Astrocyte of the cerebellum (primary cell): ENCODE measurements at regions not wholly inside any gene's neighbourhood (a gene's known extent, or its start where the extent isn't known, plus 50 kb on each side); places are given as distances from the start of the nearest gene placed in this dataset.
"Not testable (repeated sequence)": the region's sequence is repeated elsewhere in the genome, so short reads cannot be mapped to it uniquely, and the experiment has no call there.

Experiments
- DNase-seq: peaks from one replicate; pipeline ENCODE4 v3.0.0-alpha.2; 2011; ENCODE audit warnings: low read depth
- H3K4me3 ChIP-seq: 2 replicates; pipeline ENCODE4 v1.5.1; 2011; ENCODE audit warnings: mild to moderate bottlenecking, low read depth, low read length, moderate library complexity
- in situ Hi-C: cut with HindIII; loops from 2 replicates; pipeline ENCODE4 v1.10.0; 2017; ENCODE audit warnings: low sequenced_read_pairs
- TF ChIP-seq, protein P1 (sequence below): IDR thresholded peaks from 2 replicates; pipeline ENCODE4 v1.5.1; 2012; ENCODE audit warnings: low read length, low read depth, moderate library complexity, mild to moderate bottlenecking; ENCODE audit errors: missing control alignments

DNA sequence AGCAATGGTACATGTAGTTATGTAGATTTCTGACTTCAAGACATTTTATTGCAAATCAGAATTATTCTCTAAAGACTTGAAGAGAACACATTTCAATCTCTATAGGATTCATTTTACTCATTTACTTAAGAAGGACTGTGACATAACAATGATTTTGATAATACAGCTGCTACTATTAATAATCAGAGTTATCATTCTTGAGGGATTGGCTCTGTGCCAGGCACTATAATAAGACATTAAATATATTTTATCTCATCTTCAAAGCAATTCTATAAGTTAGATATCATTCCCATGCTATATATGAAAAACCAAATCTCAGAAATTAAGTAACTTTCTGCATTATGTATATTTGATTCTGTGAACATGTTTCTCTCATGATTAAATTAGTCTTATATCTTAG, 103.7 kb upstream of the CALCR start:
- in situ Hi-C loops, result no loop called here
- TF ChIP-seq, protein P1, sequence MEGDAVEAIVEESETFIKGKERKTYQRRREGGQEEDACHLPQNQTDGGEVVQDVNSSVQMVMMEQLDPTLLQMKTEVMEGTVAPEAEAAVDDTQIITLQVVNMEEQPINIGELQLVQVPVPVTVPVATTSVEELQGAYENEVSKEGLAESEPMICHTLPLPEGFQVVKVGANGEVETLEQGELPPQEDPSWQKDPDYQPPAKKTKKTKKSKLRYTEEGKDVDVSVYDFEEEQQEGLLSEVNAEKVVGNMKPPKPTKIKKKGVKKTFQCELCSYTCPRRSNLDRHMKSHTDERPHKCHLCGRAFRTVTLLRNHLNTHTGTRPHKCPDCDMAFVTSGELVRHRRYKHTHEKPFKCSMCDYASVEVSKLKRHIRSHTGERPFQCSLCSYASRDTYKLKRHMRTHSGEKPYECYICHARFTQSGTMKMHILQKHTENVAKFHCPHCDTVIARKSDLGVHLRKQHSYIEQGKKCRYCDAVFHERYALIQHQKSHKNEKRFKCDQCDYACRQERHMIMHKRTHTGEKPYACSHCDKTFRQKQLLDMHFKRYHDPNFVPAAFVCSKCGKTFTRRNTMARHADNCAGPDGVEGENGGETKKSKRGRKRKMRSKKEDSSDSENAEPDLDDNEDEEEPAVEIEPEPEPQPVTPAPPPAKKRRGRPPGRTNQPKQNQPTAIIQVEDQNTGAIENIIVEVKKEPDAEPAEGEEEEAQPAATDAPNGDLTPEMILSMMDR, result no peak
- no peak overlapping the region for H3K4me3 ChIP-seq
- no peak for DNase-seq

DNA sequence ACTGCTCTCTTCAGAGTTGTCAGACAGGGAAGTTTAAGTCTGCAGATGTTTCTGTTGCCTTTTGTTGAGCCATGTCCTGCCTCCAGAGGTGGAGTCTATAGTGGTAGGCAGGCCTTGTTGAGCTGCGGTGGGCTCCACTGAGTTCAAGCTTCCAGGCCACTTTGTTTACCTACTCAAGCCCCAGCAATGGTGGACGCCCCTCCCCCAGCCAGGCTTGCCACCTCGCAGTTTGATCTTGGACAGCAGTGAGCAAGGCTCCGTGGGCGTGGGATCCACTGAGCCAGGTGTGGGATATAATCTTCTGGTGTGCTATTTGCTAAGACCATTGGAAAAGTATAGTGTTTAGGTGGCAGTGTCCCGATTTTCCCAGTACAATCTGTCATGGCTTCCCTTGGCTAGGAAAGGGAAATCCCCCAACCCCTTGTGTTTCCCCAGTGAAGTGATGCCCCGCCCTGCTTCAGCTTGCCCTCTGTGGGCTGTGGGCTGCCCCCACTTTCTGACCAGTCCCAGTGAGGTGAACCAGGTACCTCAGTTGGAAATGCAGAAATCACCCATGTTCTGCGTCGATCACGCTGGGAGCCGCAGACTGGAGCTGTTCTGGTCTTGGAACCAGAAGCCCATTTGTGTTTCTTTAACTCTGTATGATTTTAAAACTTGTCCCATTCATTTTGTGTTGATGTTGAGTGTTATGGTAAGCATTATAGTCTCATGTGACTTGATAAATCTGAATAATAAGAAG, 89.2 kb upstream of the CALCR start:
- TF ChIP-seq, protein P1, result no peak
- DNase-seq, result no peak
- no peak overlapping the region for H3K4me3 ChIP-seq
- in situ Hi-C loops, result no loop called here

DNA sequence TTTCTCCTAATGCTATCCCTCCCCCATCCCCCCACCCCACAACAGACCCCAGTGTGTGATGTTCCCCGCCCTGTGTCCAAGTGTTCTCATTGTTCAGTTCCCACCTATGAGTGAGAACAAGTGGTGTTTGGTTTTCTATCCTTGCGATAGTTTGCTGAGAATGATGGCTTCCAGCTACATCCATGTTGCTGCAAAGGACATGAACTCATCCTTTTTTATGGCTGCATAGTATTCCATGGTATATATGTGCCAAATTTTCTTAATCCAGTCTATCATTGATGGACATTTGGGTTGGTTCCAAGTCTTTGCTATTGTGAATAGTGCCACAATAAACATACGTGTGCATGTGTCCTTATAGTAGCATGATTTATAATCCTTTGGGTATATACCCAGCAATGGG, 83.6 kb upstream of the CALCR start:
- H3K4me3 ChIP-seq, in situ Hi-C loops, DNase-seq: not testable (repeated sequence)

DNA sequence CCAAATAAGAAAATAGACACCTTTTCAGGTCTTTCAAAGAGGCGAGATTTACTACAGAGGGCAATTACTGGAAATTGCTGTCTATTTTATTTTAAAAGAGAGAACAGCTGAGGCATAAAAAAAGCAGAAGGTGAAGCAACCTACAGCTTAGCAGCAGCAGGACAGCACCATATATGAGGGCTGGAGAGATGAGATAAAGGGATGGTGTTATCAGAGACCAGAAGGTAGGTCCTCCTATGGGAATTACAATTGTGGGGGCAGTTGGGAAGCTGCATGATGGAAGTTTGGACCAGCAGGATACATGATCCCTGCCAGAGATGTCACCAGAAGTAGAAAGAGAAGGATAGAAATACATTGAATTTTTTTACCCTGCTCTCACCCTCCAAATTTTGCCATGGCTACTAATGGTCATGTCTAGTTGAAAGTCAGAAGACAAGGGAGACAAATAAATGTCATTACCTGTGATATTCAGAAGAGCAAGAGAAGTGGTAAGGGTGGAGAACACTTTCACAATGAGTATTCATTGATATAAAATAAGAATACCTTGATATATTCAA, 77.2 kb upstream of the CALCR start:
- TF ChIP-seq, protein P1, result no peak
- no peak overlapping the region for H3K4me3 ChIP-seq
- DNase-seq, result no peak
- in situ Hi-C loops, result no loop called here

DNA sequence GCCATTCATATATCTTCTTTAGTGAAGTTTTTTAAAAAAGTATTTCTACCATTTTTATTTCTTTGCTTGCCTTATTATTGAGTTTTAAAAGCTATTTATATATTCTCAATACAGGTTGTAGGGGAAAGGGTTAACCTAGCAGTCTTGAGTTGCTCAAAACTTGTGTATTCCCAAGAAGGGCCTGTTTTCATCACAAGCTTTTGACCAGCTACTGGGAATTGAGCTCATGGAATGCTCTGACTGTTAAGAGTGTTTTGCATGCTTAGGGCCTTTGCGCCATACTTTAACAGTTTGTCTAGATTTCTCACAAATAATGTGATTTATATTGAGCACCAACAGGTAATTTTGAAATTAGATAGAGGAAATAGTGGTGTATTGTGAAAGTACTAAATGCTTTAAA, 72.0 kb upstream of the CALCR start:
- TF ChIP-seq, protein P1, result no peak
- no peak overlapping the region for H3K4me3 ChIP-seq
- in situ Hi-C loops, result no loop called here
- no peak for DNase-seq

DNA sequence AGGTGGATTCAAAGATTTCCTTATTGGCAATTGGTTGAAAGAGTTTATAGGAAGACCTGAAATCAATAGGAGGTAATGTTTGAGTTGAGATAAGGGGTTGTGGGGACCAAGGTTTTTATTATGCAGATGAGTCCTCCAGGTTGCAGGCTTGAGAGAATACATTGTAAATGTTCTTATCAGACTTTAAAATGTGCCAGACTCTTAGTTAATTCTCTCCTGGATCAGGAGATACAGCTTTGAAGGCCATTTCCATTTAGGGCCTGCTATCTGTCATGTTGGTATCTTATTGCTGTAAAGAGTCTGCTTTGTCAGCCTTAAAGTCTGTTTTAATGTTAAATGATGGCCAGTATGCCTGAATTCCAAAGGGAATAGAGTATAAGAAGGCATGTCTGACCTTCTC, 61.8 kb upstream of the CALCR start:
- DNase-seq, result no peak
- in situ Hi-C loops, result no loop called here
- TF ChIP-seq, protein P1, result no peak
- H3K4me3 ChIP-seq, result no peak overlapping the region

DNA sequence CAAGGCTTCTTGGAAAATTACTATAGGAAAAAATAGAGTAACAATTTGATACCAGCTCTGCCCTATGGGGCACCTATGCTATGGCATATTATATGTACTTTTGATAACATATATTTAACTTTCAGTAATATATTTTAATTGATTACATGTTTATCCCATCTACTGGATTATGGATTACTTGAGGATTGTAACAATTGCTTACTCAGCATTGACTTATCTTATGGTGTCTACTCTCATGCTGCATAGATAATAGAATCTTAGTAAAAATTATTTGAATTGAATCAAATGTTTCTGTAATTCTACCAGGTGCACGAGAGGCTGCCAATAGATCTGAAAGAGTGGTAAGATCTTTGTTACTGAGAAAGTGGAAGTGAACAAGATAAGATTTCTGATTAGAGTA, 57.8 kb upstream of the CALCR start:
- no peak for DNase-seq
- in situ Hi-C loops, result no loop called here
- TF ChIP-seq, protein P1, result no peak
- H3K4me3 ChIP-seq, result no peak overlapping the region
